A673 (cell line): ENCODE measurements at regions not wholly inside any gene's neighbourhood (a gene's known extent, or its start where the extent isn't known, plus 50 kb on each side); places are given as distances from the start of the nearest gene placed in this dataset.

Experiments used
- BruUV-seq: library from RNA; stranded (reverse); fragments of 400-500 nt; replicated peaks from 2 replicates; lab custom pipeline; 2021; lab: Mats Ljungman, UMichigan
- CTCF ChIA-PET: fragments of 300-600 bp; sonication (Branson Sonifier 250); formaldehyde crosslinking; loops from one replicate; lab custom pipeline; 2022; ENCODE audit warnings: antibody characterized with exemption; lab: Charles Lee
- POLR2A ChIA-PET: fragments of 300-600 bp; sonication (Branson Sonifier 250); formaldehyde crosslinking; loops from one replicate; lab custom pipeline; 2022; ENCODE audit warnings: antibody characterized with exemption; ENCODE audit not compliant: low non-redundant PET; lab: Charles Lee
- DNase-seq: peaks from one replicate; pipeline ENCODE4 v3.0.0-alpha.2; 2015; ENCODE audit warnings: low spot score
- H3K27ac ChIP-seq: fragments of 200-600 bp; sonication (generic); 2 replicates; pipeline ENCODE4 v1.5.1; 2016; ENCODE audit warnings: mixed run types, low read depth, mild to moderate bottlenecking, mixed read lengths, antibody characterized with exemption, low read length; ENCODE audit not compliant: poor library complexity, severe bottlenecking
- H3K27me3 ChIP-seq: fragments of 200-600 bp; sonication (generic); replicated peaks from 2 replicates; pipeline ENCODE4 v1.6.1; 2017; ENCODE audit warnings: mixed run types, low read depth, mild to moderate bottlenecking, mixed read lengths, antibody characterized with exemption, low read length; ENCODE audit not compliant: insufficient read depth, poor library complexity
- H3K36me3 ChIP-seq: fragments of 200-600 bp; sonication (generic); 2 replicates; pipeline ENCODE4 v1.6.1; 2016; ENCODE audit warnings: mixed run types, mild to moderate bottlenecking, mixed read lengths, antibody characterized with exemption, low read length; ENCODE audit not compliant: insufficient read depth, poor library complexity, severe bottlenecking
- H3K4me1 ChIP-seq: fragments of 200-600 bp; sonication (generic); 2 replicates; pipeline ENCODE4 v1.6.1; 2017; ENCODE audit warnings: mixed run types, mild to moderate bottlenecking, mixed read lengths, antibody characterized with exemption, low read length; ENCODE audit not compliant: insufficient read depth, poor library complexity, severe bottlenecking
- H3K4me3 ChIP-seq: fragments of 200-600 bp; sonication (generic); 2 replicates; pipeline ENCODE4 v1.5.1; 2016; ENCODE audit warnings: low read depth, mixed run types, mild to moderate bottlenecking, mixed read lengths, low read length; ENCODE audit not compliant: poor library complexity, severe bottlenecking
- H3K9me3 ChIP-seq: fragments of 200-600 bp; sonication (generic); 2 replicates; pipeline ENCODE4 v1.6.1; 2016; ENCODE audit warnings: mixed run types, low read depth, mild to moderate bottlenecking, mixed read lengths, antibody characterized with exemption, low read length; ENCODE audit not compliant: poor library complexity, severe bottlenecking
- EZH2 ChIP-seq: fragments of 200-600 bp; sonication (generic); IDR thresholded peaks from 2 replicates; pipeline ENCODE4 v1.6.1; 2017; ENCODE audit warnings: borderline replicate concordance, low read depth, mild to moderate bottlenecking, mixed read lengths, antibody characterized with exemption, low read length; ENCODE audit not compliant: poor library complexity, severe bottlenecking
- intact Hi-C: fragments of 100-400 bp; cut with micrococcal nuclease; formaldehyde crosslinking; loops from one replicate; pipeline ENCODE4 v1.10.0; 2022; ENCODE audit not compliant: unreplicated experiment
- TF ChIP-seq, protein P1 (sequence below): fragments of 300-800, 200-600 bp; sonication (generic); conservative IDR thresholded peaks from 2 replicates; pipeline ENCODE4 v1.5.1; 2017; ENCODE audit warnings: low read depth, mild to moderate bottlenecking, antibody characterized with exemption, low read length, moderate library complexity, mixed read lengths

DNA sequence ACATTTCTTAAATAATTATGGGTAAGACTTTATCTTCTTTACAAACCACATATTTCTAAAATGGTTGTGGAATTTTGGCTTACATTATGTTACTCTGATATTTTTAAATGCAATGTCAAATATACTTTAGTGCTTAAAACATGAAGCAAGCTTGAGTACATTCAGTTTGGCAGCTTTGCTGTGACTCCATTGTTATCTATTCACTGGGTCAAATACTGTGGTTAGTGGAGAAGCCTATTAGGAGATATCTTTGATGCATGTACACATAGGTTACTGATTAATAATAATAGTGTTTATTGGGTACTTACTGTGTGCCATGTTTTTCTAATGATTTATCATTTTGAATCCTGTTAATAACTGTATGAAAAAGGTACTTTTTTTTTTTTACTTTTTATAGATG, 520.4 kb upstream of the B3GALT2 start:
- no TSS peak for BruUV-seq
- POLR2A ChIA-PET, result no interaction called here
- no peaks in the 10 kb centered on the region for H3K9me3 ChIP-seq
- DNase-seq, result no peak
- no peaks in the 10 kb centered on the region for H3K4me1 ChIP-seq
- H3K4me3 ChIP-seq, result no peak overlapping the region
- no peak overlapping the region for H3K27ac ChIP-seq
- intact Hi-C loops, result no loop called here
- TF ChIP-seq, protein P1, sequence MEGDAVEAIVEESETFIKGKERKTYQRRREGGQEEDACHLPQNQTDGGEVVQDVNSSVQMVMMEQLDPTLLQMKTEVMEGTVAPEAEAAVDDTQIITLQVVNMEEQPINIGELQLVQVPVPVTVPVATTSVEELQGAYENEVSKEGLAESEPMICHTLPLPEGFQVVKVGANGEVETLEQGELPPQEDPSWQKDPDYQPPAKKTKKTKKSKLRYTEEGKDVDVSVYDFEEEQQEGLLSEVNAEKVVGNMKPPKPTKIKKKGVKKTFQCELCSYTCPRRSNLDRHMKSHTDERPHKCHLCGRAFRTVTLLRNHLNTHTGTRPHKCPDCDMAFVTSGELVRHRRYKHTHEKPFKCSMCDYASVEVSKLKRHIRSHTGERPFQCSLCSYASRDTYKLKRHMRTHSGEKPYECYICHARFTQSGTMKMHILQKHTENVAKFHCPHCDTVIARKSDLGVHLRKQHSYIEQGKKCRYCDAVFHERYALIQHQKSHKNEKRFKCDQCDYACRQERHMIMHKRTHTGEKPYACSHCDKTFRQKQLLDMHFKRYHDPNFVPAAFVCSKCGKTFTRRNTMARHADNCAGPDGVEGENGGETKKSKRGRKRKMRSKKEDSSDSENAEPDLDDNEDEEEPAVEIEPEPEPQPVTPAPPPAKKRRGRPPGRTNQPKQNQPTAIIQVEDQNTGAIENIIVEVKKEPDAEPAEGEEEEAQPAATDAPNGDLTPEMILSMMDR, result no peak
- TF ChIP-seq EZH2, result no peak
- CTCF ChIA-PET, result interaction anchor here (0.6 kb wide), 1 partner anchor 703 kb away, joined by 5 read pairs; no protein-coding TSS in a partner anchor
- no peaks in the 10 kb centered on the region for H3K36me3 ChIP-seq
- H3K27me3 ChIP-seq, result no peaks in the 10 kb centered on the region

DNA sequence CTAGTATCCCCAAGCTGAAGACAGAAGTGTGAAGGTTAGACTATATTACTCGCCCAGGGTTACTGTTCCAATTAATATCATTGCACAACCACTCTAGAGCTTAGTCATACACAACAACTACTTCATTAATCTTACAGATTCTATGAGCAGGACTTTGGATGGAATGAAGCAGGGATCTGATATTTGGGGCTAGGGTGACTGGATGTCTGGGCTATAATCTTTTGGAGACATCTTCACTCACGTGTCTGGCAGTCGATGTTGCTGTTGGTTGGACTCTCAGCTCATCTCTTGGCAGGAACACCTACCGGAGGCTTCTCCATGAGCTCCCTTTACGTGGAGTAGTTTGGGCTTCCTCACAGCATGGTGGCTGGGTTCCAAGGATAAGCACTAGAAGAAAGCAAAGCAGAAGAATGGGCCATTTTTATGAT, 519.2 kb upstream of the B3GALT2 start:
- no TSS peak for BruUV-seq
- Histone ChIP-seq H3K36me3 (no peaks in the 10 kb centered on the region), H3K9me3 (no peaks in the 10 kb centered on the region), H3K27me3 (no peaks in the 10 kb centered on the region), H3K27ac (no peak overlapping the region), H3K4me1 (no peaks in the 10 kb centered on the region), H3K4me3 (no peak overlapping the region)
- intact Hi-C loops, result no loop called here
- no peak for TF ChIP-seq EZH2
- TF ChIP-seq, protein P1, result no peak
- ChIA-PET CTCF (interaction anchor here (0.6 kb wide), 1 partner anchor 9 kb away, joined by 7 read pairs; no protein-coding TSS in a partner anchor), POLR2A (no interaction called here)
- no peak for DNase-seq

DNA sequence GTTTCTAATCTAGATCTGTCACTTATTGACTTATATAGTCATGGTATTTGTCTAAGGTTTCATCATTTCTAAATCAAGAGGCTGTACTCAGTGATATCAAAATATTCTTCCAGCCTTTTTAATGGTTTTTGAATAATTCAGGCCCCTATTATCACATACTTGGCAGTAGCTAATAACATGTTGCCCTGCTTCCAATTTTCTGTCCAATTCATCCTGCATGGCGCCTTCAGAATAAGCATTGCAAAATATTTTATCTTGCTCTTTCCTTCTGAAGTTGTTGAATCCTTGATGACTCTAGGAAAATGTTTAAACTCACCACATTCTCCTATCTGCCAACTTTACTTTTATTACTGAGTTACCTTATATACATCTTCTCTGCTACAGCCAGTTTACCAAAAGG, 517.2 kb upstream of the B3GALT2 start:
- Histone ChIP-seq H3K4me1 (no peaks in the 10 kb centered on the region), H3K36me3 (no peaks in the 10 kb centered on the region), H3K27ac (no peak overlapping the region), H3K4me3 (no peak overlapping the region), H3K9me3 (no peaks in the 10 kb centered on the region), H3K27me3 (no peaks in the 10 kb centered on the region)
- intact Hi-C loops, result no loop called here
- ChIA-PET POLR2A (no interaction called here), CTCF (no interaction called here)
- BruUV-seq, result no TSS peak
- DNase-seq, result no peak
- TF ChIP-seq, protein P1, result no peak
- TF ChIP-seq EZH2, result no peak
